Esophagus squamous epithelium (tissue), 5 donors: ENCODE measurements at regions not wholly inside any gene's neighbourhood (a gene's known extent, or its start where the extent isn't known, plus 50 kb on each side); places are given as distances from the start of the nearest gene placed in this dataset.

Experiments used
- DNase-seq: peaks from one replicate; lab custom pipeline; 2025; lab: John Stamatoyannopoulos, UW
- H3K27ac ChIP-seq, 4 donors: fragments of 200-600 bp; sonication (generic); one replicate each; pipeline ENCODE4 v1.5.1; 2016 to 2019; ENCODE audit warnings: mild to moderate bottlenecking in 1 of 4
- H3K27me3 ChIP-seq, 4 donors: fragments of 200-600 bp; sonication (generic); 1 replicate in 3 of 4; 2 replicates in 1 of 4; pipeline versions ENCODE4 v1.5.1 to v1.6.0; 2017 to 2021; ENCODE audit warnings: antibody characterized with exemption in 1 of 4
- H3K36me3 ChIP-seq, 3 donors: fragments of 200-600 bp; sonication (generic); one replicate each; pipeline ENCODE4 v1.5.1; 2016 to 2019
- H3K4me1 ChIP-seq, 3 donors: fragments of 200-600 bp; sonication (generic); one replicate each; pipeline ENCODE4 v1.5.1; 2017 to 2019
- H3K4me3 ChIP-seq, 4 donors: fragments of 200-600 bp; sonication (generic); 1 replicate in 3 of 4; 2 replicates in 1 of 4; pipeline ENCODE4 v1.5.1; 2016 to 2019; ENCODE audit warnings: mild to moderate bottlenecking in 2 of 4, moderate library complexity in 1 of 4
- H3K9me3 ChIP-seq, 3 donors: fragments of 200-600 bp; sonication (generic); one replicate each; pipeline ENCODE4 v1.5.1; 2016 to 2019
- POLR2A ChIP-seq, 4 donors: fragments of 450-650 bp; IDR thresholded peaks; one replicate each; pipeline ENCODE4 v1.6.1; 2017; ENCODE audit warnings: antibody characterized with exemption in 4 of 4, mild to moderate bottlenecking in 4 of 4, moderate library complexity in 3 of 4
- WGBS, 2 donors: methylation state at CpG; one replicate each; pipeline ENCODE4 v1.1.5; 2018; 5-methylcytosine and 5-hydroxymethylcytosine counted together
- intact Hi-C: fragments of 100-400 bp; cut with DNase I; formaldehyde crosslinking; loops from one replicate; pipeline ENCODE4 v1.15.0; 2022
- TF ChIP-seq, protein P1 (sequence below), 6 experiments: fragments of 450-650 bp in 4 of 6; fragments of 200-600 bp in 2 of 6; sonication (generic) in 2 of 6; IDR thresholded peaks; one replicate each; pipeline ENCODE4 v1.5.1; 2016 to 2019; ENCODE audit warnings: antibody characterized with exemption in 6 of 6, mild to moderate bottlenecking in 4 of 6, moderate library complexity in 4 of 6
- donor health status: DM: yes; HTN: yes; CAD: no.

DNA sequence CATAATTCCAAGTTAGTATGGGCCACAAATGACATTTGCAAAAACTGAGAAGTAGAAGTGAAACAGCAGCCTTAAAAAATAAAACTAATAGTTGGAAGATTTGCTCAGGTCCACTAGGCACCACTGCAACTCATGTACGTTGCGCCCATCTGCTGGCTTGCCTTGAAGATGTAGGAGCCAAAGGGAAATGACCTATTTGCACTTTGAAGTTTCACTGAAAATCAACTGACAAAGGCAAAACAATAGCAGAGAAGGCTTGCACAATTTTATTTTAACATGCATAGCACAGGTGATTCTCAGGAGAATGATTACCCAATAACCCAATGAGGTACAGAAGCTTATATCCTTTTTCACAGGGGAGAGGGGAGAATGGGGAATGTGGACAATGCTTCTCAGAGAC, 170.1 kb upstream of the USP25 start:
- no peaks in the 10 kb centered on the region for H3K27me3 ChIP-seq
- intact Hi-C loops = no loop called here
- H3K4me1 ChIP-seq = no peaks in the 10 kb centered on the region
- TF ChIP-seq, protein P1, sequence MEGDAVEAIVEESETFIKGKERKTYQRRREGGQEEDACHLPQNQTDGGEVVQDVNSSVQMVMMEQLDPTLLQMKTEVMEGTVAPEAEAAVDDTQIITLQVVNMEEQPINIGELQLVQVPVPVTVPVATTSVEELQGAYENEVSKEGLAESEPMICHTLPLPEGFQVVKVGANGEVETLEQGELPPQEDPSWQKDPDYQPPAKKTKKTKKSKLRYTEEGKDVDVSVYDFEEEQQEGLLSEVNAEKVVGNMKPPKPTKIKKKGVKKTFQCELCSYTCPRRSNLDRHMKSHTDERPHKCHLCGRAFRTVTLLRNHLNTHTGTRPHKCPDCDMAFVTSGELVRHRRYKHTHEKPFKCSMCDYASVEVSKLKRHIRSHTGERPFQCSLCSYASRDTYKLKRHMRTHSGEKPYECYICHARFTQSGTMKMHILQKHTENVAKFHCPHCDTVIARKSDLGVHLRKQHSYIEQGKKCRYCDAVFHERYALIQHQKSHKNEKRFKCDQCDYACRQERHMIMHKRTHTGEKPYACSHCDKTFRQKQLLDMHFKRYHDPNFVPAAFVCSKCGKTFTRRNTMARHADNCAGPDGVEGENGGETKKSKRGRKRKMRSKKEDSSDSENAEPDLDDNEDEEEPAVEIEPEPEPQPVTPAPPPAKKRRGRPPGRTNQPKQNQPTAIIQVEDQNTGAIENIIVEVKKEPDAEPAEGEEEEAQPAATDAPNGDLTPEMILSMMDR (IDR thresholded peaks at IDR 0.05) = no peak
- TF ChIP-seq POLR2A (IDR thresholded peaks at IDR 0.05) = no peak
- WGBS, 2 donors = 71 to 75% methylated on average over 2 of the region's 2 CpGs
- no peaks in the 10 kb centered on the region for H3K36me3 ChIP-seq
- no peaks in the 10 kb centered on the region for H3K9me3 ChIP-seq
- no peak overlapping the region for H3K4me3 ChIP-seq
- DNase-seq = no peak
- no peak overlapping the region for H3K27ac ChIP-seq

DNA sequence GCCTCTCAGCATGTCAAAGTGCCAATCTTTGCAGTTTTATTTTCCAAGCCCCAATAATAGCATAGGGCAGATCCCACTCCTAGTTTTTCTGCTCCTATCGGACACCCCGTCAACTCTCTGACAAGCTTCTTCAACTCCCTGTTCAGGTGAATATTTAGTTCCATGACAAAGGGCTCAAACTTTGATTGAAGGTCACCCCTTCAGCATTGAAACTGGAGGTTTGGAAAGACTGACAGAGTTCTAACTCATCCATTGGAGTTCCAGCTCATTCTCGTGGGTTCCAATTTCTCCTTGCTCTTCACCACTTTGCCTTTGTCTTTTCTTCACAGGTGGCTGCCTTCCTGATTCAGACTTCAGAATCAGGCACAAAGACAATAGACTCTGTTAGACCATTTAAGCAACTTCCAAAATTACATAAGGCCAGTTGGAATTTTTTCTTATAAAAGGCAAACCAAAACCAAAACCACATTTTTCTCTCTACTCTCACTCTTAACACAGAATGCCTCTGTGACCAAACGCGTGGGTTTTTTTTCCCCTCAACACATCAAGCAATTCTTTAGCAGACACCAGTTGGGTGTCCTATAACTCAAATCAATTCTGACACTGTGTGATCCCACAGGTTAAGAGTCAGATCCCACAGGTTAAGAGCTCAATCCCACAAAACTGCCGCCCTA, 169.3 kb upstream of the USP25 start:
- no peak for TF ChIP-seq POLR2A (IDR thresholded peaks at IDR 0.05)
- TF ChIP-seq, protein P1 (IDR thresholded peaks at IDR 0.05) = no peak
- 69 to 83% methylated on average over 5 to 6 of the region's 6 CpGs for WGBS, 2 donors
- H3K4me1 ChIP-seq = no peaks in the 10 kb centered on the region
- intact Hi-C loops = no loop called here
- no peaks in the 10 kb centered on the region for H3K9me3 ChIP-seq
- no peak overlapping the region for H3K27ac ChIP-seq
- no peaks in the 10 kb centered on the region for H3K27me3 ChIP-seq
- no peak overlapping the region for H3K4me3 ChIP-seq
- no peaks in the 10 kb centered on the region for H3K36me3 ChIP-seq
- DNase-seq = no peak

DNA sequence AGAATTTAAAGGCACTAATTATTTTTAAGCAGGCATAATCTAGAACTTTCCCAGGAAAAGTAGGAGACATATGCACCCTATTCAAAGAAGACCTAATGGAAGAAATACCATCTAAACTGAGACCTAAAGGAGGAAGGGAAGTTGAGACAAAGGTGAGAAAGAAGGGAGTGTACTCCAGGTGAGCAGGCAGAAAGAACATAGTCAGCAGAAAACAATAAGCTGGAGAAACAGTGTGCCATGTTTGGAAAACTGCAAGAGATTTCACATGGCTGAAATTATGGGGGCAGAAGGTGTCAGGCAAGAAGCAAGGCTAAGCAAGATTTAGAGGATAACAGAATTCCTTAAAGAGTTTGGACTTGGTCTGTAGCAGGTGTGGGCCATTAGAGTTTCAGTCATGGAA, 167.0 kb upstream of the USP25 start:
- no peak for TF ChIP-seq POLR2A (IDR thresholded peaks at IDR 0.05)
- TF ChIP-seq, protein P1 (IDR thresholded peaks at IDR 0.05) = no peak
- intact Hi-C loops = no loop called here
- H3K27ac ChIP-seq = no peak overlapping the region
- H3K4me3 ChIP-seq = no peak overlapping the region
- no peaks in the 10 kb centered on the region for H3K9me3 ChIP-seq
- H3K4me1 ChIP-seq = no peaks in the 10 kb centered on the region
- no peak for DNase-seq
- no peaks in the 10 kb centered on the region for H3K27me3 ChIP-seq
- H3K36me3 ChIP-seq = no peaks in the 10 kb centered on the region

DNA sequence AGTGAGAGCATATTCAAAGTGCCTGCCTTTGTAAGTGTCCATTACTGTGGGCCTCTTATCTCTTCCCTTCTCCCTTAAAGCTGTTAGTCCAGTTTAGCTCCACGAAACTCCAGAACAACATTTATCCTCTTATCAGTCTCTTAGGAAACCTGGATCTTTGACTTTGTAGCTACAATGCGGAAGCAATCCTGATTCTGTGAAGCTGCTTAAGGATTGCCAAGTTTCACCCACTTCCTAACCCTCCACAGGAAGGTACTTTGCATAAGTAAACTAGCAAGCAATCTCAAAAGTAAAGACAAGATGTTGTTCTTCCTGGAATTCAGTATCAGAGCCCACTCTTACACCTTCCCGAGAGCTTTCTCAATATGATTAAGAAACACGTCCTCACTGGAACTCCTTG, 164.9 kb upstream of the USP25 start:
- WGBS, 2 donors = 51 to 66% methylated on average over 4 of the region's 4 CpGs
- peaks cover 0 to 6% (median 0%) of the 10 kb centered on the region in 4 donors for H3K27me3 ChIP-seq
- TF ChIP-seq, protein P1 (IDR thresholded peaks at IDR 0.05) = no peak
- TF ChIP-seq POLR2A (IDR thresholded peaks at IDR 0.05) = no peak
- H3K4me1 ChIP-seq = no peaks in the 10 kb centered on the region
- H3K9me3 ChIP-seq = no peaks in the 10 kb centered on the region
- H3K36me3 ChIP-seq = no peaks in the 10 kb centered on the region
- DNase-seq = no peak
- no peak overlapping the region for H3K27ac ChIP-seq
- intact Hi-C loops = no loop called here
- no peak overlapping the region for H3K4me3 ChIP-seq

DNA sequence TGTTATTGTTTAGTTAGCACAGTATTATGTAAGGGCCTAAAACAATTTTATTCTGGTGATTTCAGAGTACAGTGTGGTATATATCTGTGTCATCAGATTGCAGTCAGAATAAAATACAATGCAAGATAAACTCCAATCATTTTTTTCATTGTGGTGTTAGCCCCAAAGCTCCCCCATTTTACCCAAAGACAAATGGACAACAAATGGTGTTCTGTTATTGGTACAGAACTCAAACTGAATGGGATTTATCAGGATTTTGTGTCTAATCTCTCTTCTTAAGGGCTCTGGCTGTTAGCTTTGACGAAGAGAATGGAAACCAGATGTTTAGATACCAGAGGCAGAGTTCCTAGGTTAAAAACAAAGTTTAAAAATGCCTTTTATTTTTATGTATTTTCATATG, 163.1 kb upstream of the USP25 start:
- DNase-seq = no peak
- Histone ChIP-seq H3K27ac (no peak overlapping the region), H3K27me3 (peaks cover 0 to 8% (median 0%) of the 10 kb centered on the region in 4 donors), H3K9me3 (no peaks in the 10 kb centered on the region), H3K36me3 (no peaks in the 10 kb centered on the region), H3K4me3 (no peak overlapping the region), H3K4me1 (no peaks in the 10 kb centered on the region)
- intact Hi-C loops = no loop called here
- WGBS, 2 donors = 50% methylated on average over 1 of the region's 1 CpG
- no peak for TF ChIP-seq POLR2A (IDR thresholded peaks at IDR 0.05)
- TF ChIP-seq, protein P1 (IDR thresholded peaks at IDR 0.05) = no peak
